NB4 (cell line): ENCODE measurements at regions not wholly inside any gene's neighbourhood (a gene's known extent, or its start where the extent isn't known, plus 50 kb on each side); places are given as distances from the start of the nearest gene placed in this dataset.

Source experiments
- POLR2A ChIP-seq: IDR thresholded peaks from 2 replicates; pipeline ENCODE4 v1.6.1; 2011; ENCODE audit warnings: mild to moderate bottlenecking; ENCODE audit not compliant: insufficient read length; ENCODE audit errors: extremely low read depth
- TF ChIP-seq, protein P1 (sequence below): IDR thresholded peaks from one replicate; pipeline ENCODE4 v1.5.1; 2012; ENCODE audit warnings: low read depth, low read length

DNA sequence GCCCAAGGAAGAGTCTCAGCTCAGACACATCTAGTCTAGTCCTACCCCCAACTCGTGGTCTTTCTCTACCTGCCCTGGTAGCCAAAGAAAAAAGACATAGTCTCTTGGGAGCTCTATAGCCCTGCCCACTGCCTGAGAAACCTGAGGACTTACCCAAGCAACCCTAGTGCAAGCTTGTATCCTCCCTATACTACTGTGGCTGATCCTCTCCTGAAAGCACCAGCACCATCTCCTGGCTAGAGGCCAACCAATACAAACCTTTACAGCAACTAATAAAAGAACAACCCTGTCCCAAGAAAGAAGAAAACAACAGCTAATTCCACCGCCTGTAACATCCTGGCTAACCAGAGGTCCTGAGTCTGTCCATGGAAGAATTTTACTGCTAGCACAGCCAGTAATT lies 532.4 kb downstream of the SLITRK6 start:
- TF ChIP-seq, protein P1, sequence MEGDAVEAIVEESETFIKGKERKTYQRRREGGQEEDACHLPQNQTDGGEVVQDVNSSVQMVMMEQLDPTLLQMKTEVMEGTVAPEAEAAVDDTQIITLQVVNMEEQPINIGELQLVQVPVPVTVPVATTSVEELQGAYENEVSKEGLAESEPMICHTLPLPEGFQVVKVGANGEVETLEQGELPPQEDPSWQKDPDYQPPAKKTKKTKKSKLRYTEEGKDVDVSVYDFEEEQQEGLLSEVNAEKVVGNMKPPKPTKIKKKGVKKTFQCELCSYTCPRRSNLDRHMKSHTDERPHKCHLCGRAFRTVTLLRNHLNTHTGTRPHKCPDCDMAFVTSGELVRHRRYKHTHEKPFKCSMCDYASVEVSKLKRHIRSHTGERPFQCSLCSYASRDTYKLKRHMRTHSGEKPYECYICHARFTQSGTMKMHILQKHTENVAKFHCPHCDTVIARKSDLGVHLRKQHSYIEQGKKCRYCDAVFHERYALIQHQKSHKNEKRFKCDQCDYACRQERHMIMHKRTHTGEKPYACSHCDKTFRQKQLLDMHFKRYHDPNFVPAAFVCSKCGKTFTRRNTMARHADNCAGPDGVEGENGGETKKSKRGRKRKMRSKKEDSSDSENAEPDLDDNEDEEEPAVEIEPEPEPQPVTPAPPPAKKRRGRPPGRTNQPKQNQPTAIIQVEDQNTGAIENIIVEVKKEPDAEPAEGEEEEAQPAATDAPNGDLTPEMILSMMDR = no peak
- no peak for TF ChIP-seq POLR2A
